SKM-1 treated with dmso at 0.1 percent for 144 hours (cell line): ENCODE measurements at regions not wholly inside any gene's neighbourhood (a gene's known extent, or its start where the extent isn't known, plus 50 kb on each side); places are given as distances from the start of the nearest gene placed in this dataset.
"Not testable (repeated sequence)": the region's sequence is repeated elsewhere in the genome, so short reads cannot be mapped to it uniquely, and the experiment has no call there.

Experiments used
- DNase-seq: peaks from one replicate; lab custom pipeline; 2025; ENCODE audit not compliant: unreplicated experiment; lab: John Stamatoyannopoulos, UW

DNA sequence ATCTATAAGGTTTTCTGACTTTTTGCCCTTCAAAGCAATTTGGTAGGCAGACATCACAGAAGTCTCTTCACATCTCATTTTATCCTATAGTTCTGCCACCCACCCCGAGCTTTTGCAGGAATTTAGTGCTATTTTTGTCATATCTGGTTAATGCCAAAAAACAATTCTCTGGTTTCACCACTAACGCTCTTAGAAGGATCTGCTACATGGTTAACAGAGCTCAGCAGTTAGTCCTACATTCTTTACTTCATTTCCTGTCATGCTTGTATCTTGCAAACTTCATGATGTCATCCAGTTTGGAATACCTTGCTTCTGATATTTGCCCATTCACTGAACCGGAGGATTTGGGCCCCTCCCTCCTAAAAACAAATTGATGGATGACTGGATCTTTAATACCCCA is 116.8 kb upstream of the SERPINE2 start:
- DNase-seq, result no peak

DNA sequence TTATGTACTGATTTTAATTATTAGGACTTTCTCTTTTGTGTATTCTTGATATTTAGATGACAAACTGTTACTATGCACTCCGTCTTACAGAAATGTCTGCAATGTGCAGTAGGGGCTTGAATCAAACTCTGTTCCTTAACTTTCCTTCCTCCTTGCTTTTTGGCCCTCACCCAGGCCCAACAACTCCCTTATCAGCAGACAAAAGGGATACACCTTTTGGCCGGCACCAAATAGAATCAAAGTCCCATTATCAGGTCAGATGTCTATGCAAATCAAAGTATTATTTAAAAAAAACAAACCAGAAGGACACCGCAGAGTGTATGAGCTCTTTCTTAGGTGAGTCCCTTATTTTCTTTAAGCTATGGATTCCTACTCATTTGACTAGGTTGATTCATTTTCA is 116.3 kb upstream of the SERPINE2 start:
- no peak for DNase-seq

- no peak for DNase-seq
Measured at GRCh38 chr2:224151680-224152310, 112.7 kb upstream of the SERPINE2 start.

DNA sequence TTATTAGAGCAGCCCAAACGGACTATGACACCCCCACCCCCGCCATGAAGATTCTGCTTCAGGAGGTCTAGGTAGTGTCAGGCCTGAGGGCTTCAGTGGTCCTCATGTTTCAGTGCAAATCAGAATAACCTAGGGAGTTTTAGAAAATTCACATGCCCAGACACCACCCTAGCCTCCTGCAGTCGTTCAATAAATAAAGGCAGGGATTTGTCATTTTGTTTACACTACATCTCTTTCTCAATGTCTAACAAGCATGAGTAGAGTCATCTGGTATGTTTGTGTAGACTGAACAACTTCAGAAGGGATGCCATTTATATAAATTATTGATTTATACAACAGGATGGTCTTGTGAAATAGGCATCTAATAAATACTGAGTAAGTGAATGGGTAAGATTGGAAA is 112.1 kb upstream of the SERPINE2 start:
- no peak for DNase-seq

DNA sequence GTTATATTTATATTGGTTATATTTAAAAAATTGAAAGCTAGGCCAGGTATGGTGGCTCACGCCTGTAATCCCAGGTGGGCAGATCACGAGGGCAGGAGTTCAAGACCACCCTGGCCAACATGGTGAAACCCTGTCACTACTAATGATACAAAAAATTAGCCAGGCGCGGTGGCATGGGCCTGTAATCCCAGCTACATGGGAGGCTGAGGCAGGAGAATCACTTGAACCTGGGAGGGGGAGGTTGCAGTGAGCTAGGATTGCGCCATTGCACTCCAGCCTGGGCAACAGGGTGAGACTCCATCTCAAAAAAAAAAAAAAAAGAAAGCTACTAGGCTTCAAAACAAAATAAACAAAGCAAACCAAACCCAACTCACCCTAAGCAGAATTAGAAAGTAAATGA is 109.0 kb upstream of the SERPINE2 start:
- not testable (repeated sequence) for DNase-seq

- no peak for DNase-seq
Measured at GRCh38 chr2:224147174-224147573, 108.1 kb upstream of the SERPINE2 start.

- DNase-seq, result no peak
Measured at GRCh38 chr2:224146356-224147160, 107.5 kb upstream of the SERPINE2 start.

DNA sequence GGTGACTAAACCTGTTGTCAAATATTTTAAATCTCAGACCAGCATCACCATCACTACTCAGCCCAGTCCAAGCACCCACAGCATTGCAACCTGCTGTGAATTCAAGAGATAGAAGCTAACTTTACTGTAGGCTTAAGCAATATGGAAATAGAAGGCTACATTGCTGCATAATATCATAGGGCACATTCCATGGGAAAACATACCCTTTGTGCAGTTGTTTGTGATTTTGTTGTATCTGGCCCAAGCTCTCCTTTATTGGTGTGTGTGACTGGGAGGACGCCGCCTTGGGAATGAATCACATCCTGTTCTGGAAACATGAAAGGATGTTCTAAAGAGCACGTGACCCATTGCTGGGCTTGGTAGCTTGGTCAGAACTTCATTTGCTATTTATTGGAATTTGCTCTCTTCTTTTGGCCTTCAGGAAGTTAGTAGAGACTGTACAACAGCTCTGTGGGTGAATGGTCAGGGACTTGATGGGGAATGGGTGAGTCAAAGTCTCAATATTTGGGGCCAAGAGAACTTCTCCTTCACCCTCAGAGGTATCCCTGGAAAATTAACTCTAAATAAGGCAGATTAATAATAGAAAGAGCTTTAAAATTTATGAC is 106.8 kb upstream of the SERPINE2 start:
- no peak for DNase-seq

DNA sequence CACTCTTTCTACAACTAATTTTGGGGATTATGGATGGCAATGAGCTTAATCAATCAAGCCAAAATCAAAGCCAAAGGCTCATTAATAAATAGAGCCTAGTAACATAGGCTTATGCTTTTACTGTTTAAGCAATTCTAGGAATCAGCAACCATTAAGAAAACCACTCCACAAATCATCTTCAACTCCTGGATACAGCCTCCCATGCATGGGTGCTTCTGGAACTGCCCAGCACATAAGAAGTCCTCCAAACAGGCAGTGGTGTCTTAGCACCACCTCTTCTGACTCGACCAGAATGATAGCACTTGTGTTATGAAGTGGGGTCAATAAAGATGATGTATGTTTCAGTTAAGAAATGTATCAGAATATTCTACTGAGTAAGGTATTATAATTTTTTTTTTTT is 104.4 kb upstream of the SERPINE2 start:
- no peak for DNase-seq

DNA sequence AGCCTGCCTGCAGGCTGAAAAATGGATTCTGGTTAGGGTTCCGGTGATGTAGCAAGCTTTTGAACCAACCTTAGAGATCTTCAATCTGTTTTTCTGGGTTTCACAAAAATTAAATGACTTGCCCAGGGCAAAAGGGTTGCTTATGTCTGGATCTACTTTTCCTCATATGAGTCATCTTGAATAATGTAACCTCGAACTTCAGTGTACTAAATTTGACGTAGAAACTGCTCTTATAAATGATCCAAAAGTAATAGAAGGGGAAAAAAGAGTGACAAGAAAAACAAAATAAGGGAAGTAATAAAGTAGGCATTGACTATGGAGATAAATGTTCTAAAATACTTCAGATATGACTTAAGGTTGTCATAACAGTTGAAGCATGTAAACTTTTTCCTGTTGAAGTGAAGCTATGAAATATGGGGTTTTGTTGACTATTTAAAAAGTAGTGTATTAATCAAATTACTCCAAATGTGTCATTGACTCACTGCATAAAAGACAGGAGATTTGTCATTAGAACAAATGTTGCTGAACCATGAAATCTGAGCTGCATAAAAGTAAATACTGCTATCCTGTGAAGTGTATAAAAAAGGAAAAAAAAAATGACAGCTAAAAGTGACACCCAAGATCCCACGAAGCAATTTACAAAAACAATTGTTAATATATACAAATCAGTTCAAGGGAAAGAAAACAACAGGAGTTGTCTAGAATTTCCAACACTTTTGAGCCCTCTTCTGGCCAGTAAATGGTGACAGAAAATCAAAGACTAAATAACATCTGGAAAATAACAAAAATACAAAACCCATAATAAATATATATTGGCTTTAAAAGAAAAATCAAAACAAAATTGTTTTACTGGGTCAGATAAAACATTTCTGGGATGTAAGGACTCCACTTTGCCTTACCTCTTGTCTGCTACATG is 103.6 kb upstream of the SERPINE2 start:
- no peak for DNase-seq

GRCh38 chr2:224141304-224141703 is 102.2 kb upstream of the SERPINE2 start:
- DNase-seq, result no peak

- DNase-seq, result no peak
Measured at GRCh38 chr2:224137208-224137607, 98.1 kb upstream of the SERPINE2 start.

GRCh38 chr2:224136396-224136795 is 97.3 kb upstream of the SERPINE2 start:
- no peak for DNase-seq

GRCh38 chr2:224135881-224136280 is 96.8 kb upstream of the SERPINE2 start:
- DNase-seq, result no peak

GRCh38 chr2:224134003-224134734 is 95.1 kb upstream of the SERPINE2 start:
- no peak for DNase-seq

- no peak for DNase-seq
Measured at GRCh38 chr2:224133387-224133786, 94.3 kb upstream of the SERPINE2 start.

DNA sequence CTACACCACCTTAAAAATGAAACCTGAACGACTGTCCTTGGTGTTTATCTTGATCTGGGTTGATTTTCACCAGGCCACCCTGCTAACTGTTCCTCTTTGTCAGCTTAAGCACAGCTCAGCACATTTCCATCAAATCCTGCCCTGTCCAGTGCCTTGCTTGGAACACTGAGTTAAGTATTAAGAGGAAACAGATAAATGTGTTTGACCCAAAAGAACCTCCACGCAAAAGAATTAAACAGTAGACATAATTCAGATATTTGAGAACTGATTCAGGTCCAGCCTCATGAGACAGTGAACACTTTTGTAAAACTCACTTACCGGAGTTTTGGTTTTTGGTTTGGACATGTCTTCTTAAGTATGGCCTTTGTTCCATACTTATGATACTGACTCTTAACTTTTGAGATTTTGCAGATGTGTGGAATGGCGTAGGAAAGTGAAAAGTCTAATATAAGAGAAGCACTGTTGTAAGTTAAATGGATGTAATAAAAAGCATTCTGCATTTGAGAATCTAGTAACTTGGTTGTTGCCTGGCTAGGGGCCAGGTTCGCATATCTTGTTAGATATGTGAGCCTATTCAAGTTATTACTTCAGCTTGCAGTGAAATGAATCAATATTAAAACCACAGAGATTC is 88.9 kb upstream of the SERPINE2 start:
- DNase-seq, result no peak

DNA sequence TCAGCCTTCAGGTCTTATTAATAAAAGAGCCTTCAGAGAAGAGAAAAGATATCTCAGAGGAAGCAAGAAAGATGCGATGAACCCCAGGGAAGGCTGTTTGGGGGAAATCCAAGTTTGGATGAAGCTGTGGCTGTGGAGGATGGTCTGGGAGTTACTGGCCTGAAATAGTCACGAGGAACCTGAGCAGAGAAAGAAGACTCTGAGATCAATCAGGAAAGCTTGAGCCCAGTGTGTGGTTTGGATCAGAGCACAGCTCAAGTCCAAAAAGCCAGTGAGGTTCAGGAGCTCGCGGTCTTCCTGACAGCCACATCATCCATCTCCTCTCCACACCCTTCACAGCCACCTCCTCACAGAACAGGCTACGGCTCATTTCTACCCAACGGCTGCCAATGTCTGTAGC is 87.4 kb upstream of the SERPINE2 start:
- no peak for DNase-seq

DNA sequence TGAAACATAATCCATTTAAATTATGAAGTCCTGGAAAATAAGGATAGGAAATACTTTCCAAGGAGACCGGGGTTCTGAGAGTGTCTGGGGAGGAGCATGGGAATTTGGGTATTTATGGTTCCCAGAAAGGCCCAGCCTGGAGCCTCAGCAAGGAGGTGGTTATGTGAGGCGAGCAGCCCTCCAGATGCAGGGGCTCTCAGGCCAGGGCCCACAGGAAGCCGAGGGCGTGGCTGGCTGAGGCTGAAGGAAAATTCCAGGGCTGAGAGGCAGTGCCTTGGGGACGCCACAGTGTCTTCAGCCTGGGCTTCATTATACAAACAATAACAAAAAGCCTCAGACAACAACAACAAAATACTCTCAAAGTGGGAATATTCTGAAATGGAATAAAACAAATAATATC is 86.9 kb upstream of the SERPINE2 start:
- DNase-seq, result no peak

DNA sequence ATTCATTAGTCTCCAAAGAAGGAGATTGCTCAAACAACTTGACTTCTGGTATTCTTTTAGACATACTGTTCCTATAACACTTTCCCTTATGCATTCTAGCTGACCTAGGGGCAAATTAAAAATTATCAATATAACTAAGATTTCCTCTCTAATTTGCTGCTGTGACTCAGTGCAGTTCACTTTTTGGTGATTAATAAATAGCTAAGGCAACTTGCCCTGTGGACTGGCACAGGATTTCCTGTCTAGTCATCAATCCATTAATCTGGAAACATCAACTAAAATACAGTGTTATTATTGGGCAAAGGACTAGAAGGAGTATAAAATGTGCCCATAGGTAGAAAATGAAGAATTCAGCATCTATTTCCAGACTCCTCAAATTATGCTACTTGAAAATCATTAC is 83.5 kb upstream of the SERPINE2 start:
- no peak for DNase-seq
